GM21360 (cell line): ENCODE measurements at regions not wholly inside any gene's neighbourhood (a gene's known extent, or its start where the extent isn't known, plus 50 kb on each side); places are given as distances from the start of the nearest gene placed in this dataset.

Experiments
- ATAC-seq: cut with Tn5 transposase; IDR thresholded peaks from one replicate; pipeline ENCODE4 v1.9.1; 2021; ENCODE audit warnings: mild to moderate bottlenecking, moderate library complexity; ENCODE audit not compliant: unreplicated experiment

GRCh38 chr2:193738892-193739291 lies 1544.2 kb upstream of the TMEFF2 start:
- no peak for ATAC-seq

GRCh38 chr2:193712912-193713311 lies 1518.2 kb upstream of the TMEFF2 start:
- no peak for ATAC-seq

- no peak for ATAC-seq
These were observed 1508.7 kb upstream of the TMEFF2 start for GRCh38 chr2:193703411-193703810.

DNA sequence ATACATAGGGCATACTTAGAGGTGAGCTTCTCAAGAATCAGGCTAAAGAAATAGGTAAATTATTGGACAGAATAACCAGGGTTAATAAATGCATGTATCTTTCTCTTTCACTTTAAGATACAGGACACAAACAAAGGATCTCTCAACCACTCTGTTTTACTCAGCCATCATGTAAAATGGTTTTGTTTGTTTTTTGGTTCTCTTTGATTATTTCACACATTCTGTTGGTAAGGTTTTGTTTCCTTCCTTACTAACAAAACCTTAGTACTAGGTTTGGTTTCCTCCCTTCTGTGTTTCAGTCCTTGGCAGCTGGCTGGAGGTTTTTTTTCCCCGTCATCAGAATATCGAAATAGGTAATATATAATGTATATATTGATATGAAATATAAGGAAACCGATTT lies 1506.8 kb upstream of the TMEFF2 start:
- no peak for ATAC-seq

GRCh38 chr2:193695367-193695766 lies 1500.6 kb upstream of the TMEFF2 start:
- ATAC-seq, result peak; percentile 93

GRCh38 chr2:193693758-193694157 lies 1499.0 kb upstream of the TMEFF2 start:
- ATAC-seq, result no peak

- no peak for ATAC-seq
These were observed 1495.8 kb upstream of the TMEFF2 start for GRCh38 chr2:193690572-193690971.

- no peak for ATAC-seq
These were observed 1492.5 kb upstream of the TMEFF2 start for GRCh38 chr2:193687195-193687594.

- ATAC-seq, result no peak
These were observed 1485.1 kb upstream of the TMEFF2 start for GRCh38 chr2:193679847-193680246.

- no peak for ATAC-seq
These were observed 1475.7 kb upstream of the TMEFF2 start for GRCh38 chr2:193670478-193670877.

GRCh38 chr2:193668557-193669323 lies 1474.0 kb upstream of the TMEFF2 start:
- no peak for ATAC-seq

GRCh38 chr2:193627927-193628272 lies 1433.2 kb upstream of the TMEFF2 start:
- ATAC-seq, result no peak

DNA sequence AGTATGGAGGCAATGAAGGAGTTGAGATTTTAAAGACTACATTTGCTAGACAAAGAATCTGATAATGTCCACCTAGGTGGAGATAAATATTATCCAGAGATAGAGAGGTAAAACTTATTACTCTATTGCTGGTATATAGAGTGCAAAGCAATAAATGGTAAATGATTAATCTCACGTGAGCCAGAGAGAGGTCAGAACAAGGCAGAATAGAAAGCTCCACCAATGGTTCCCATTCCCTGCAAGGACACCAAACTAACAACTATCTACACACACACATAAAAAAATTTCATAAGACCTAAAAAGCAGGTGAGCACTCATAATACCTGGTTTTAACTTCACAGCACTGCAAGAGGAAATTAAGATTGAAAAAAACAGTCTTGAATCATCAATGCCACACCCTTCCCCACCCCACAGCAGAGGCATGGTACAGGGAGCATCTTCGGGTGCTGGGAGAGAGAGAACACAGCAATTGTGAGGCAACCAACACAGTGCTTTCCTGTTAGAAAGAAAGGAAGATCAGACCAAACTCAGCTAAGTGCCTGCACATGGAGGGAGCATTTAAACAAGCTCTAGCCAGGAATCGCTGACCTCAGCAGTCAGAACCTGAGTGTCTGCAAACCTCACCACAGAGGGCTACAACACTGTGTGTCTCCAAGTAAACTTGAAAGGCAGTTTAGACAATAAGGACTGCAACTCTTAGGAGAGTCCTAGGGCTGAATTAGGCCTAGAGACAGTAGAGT lies 1432.6 kb upstream of the TMEFF2 start:
- ATAC-seq, result no peak

GRCh38 chr2:193608451-193608850 lies 1413.7 kb upstream of the TMEFF2 start:
- no peak for ATAC-seq

DNA sequence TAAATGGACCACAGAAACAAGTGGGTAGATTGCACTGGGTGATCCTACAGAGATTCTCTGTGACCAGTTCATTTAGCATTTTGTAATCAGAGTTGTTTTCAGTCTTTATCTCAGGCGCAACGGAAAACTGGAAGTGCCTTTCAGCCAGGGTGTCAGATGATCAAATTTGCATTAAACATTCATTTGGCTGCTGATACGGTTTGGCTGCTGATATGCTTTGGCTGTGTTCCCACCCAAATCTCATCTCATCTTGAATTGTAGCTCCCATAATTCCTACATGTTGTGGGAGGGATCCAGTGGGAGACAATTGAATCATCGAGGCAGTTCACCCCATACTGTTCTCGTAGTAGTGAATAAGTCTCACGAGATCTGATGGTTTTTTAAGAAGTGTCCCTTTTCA lies 1396.1 kb upstream of the TMEFF2 start:
- no peak for ATAC-seq

DNA sequence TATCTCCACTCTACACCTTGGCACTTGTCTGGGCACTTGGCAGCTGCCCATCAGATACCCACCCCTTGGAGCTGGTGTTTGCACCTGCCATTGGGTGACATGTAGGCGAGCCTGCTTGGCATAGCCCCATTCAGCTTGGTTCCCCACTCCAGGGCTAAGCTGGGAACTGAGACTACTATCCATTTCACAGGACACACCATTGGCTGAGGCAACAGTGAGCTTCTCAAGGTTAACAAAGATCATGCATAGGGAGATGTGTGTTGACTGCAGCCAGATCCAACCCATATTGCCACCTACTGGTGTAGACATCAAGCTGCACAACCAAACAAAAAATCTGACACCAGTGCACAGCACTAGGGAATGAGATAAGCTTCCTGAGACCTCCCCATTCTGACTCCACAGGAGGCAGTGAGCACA lies 1389.8 kb upstream of the TMEFF2 start:
- ATAC-seq, result peak; percentile 88

DNA sequence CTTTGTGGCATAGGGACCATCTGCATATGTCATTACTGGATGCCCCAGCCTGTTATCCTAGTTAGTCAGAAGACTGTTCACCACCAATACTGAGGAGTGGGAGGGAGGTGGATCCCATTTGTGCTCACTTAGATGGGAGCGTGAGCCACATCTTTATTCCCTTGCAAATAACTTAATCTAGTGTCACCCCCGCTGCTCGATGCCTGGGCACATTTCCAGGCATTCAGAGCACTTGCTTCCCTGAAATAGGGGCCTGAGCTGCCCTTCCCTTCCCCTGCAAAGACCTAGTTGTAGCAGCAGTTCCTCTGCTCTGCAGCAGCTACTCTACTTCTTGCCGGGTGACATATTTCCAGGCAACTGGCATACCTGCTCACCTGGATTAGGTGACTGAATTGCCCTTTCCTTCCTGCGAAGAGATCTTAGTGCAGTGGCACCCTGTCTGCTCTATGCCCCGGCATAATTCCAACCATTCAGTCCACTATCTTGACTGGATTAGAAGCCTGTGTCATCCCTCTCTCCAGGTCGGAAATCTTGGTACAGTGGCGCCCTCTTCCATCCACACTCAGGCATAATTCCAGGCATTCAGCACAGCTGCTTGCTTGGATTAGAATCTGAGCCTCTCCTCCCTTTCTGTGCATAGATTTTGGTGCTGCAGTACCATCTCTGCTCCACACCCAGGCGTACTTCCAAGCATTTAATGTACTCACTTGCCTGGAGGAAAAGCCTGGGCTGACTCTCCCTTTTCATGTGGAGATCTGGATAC lies 1389.1 kb upstream of the TMEFF2 start:
- no peak for ATAC-seq

DNA sequence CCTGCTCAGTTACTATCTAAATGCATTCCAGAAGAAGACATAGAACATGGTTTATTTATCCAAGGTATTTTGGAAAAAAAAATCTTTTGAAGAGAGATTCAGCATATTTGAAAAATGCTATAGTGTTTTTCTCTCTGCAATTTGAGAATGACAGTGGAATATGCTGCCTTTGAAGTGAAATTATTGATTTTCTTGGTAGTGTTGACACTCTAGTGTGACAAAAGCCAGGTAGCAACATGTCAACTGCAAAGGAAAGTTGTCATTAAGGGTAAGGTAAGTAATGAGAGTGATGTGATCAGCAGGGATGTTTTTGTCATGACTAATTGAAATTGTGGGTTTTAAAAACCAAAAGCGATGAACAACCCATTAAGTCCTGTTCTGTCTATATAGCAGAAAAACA lies 1387.1 kb upstream of the TMEFF2 start:
- no peak for ATAC-seq

DNA sequence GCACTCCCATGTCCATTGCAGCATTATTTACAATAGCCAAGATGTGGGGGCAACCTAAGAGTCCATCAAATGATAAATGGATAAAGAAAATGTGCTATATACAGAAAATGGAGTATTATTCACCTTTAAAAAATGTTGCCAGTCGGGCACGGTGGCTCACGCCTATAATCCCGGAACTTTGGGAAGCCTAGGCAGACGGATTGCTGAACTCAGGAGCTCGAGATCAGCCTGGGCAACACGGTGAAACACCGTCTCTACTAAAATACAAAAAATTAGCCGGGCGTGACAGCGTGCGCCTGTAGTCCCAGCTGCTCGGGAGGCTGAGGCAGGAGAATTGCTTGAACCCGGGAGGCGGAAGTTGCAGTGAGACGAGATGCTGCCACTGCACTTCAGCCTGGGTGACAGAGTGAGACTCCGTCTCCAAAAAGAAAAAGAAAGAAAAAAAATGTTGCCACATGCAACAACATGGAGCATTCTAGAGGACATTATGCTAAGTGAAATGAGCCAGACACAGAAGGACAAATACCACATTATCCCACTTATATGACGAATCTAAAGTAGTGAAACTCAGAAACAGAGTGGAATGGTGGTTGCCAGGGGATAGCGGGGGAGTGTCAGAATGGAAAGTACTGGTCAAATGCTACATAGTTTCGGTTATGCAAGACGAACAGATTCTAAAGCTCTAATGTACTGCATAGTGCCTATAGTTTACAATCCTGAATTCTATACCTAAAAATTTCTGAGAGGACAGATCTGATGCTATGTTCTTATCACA lies 1385.6 kb upstream of the TMEFF2 start:
- ATAC-seq, result no peak

DNA sequence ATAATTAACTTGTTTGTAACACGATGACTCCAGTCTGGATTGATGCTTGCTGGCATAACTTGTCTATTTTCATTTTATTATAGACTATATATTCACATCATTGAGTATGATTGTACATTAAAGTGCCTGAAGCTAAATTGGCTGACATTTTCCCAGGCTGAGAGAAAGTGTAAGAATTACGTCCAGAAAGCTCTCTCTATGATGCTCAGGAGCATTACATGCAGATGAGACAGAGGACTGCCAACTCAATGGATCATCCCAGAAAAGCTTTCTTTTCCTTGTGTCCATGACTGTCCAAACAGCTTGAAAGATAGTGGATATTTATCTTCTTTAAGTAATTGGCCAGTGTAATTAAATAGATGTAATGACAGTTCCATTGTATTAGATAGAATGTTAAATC lies 1372.2 kb upstream of the TMEFF2 start:
- no peak for ATAC-seq

- no peak for ATAC-seq
These were observed 1371.5 kb upstream of the TMEFF2 start for GRCh38 chr2:193566276-193566675.
